Peyer's patch (tissue), 4 donors: ENCODE measurements at regions not wholly inside any gene's neighbourhood (a gene's known extent, or its start where the extent isn't known, plus 50 kb on each side); places are given as distances from the start of the nearest gene placed in this dataset.

Source experiments
- DNase-seq, 3 donors: peaks; one replicate each; pipeline ENCODE4 v3.0.0-alpha.2; 2017 to 2019
- H3K27ac ChIP-seq, 4 donors: fragments of 200-600 bp; sonication (generic); one replicate each; pipeline ENCODE4 v1.5.1; 2016 to 2019
- H3K27me3 ChIP-seq, 2 donors: fragments of 200-600 bp; sonication (generic); one replicate each; pipeline ENCODE4 v1.5.1; 2019
- H3K36me3 ChIP-seq, 3 donors: fragments of 200-600 bp; sonication (generic); one replicate each; pipeline ENCODE4 v1.5.1; 2016 to 2019
- H3K4me1 ChIP-seq, 4 donors: fragments of 200-600 bp; sonication (generic); one replicate each; pipeline ENCODE4 v1.5.1; 2016 to 2019
- H3K4me3 ChIP-seq, 4 donors: fragments of 200-600 bp; sonication (generic); 1 replicate in 3 of 4; 2 replicates in 1 of 4; pipeline ENCODE4 v1.5.1; 2016 to 2019; ENCODE audit warnings: mild to moderate bottlenecking in 1 of 4
- H3K9me3 ChIP-seq, 4 donors: fragments of 200-600 bp; sonication (generic); one replicate each; pipeline ENCODE4 v1.5.1; 2016 to 2019; ENCODE audit warnings: mild to moderate bottlenecking in 1 of 4
- CTCF ChIP-seq, 6 experiments: fragments of 450-650 bp in 4 of 6; fragments of 200-600 bp in 2 of 6; sonication (generic) in 1 of 6; IDR thresholded peaks; one replicate each; pipeline ENCODE4 v1.5.1; 2017 to 2019; ENCODE audit warnings: antibody characterized with exemption in 6 of 6, mild to moderate bottlenecking in 3 of 6, moderate library complexity in 1 of 6
- POLR2A ChIP-seq, 2 donors: fragments of 450-650 bp; IDR thresholded peaks; one replicate each; pipeline ENCODE4 v1.5.1; 2017; ENCODE audit warnings: antibody characterized with exemption in 2 of 2, mild to moderate bottlenecking in 2 of 2, moderate library complexity in 2 of 2

- Histone ChIP-seq H3K4me3 (no peak overlapping the region), H3K9me3 (no peaks in the 10 kb centered on the region), H3K27me3 (no peaks in the 10 kb centered on the region), H3K27ac (no peak overlapping the region), H3K4me1 (no peaks in the 10 kb centered on the region), H3K36me3 (no peaks in the 10 kb centered on the region)
- TF ChIP-seq POLR2A (IDR thresholded peaks at IDR 0.05) (no peak), CTCF (IDR thresholded peaks at IDR 0.05) (no peak)
- DNase-seq, result no peak
These were observed 200.5 kb upstream of the MCHR2 start for GRCh38 chr6:100194535-100194934.

- Histone ChIP-seq H3K9me3 (no peaks in the 10 kb centered on the region), H3K4me3 (no peak overlapping the region), H3K4me1 (no peaks in the 10 kb centered on the region), H3K36me3 (no peaks in the 10 kb centered on the region), H3K27me3 (no peaks in the 10 kb centered on the region), H3K27ac (no peak overlapping the region)
- DNase-seq, result no peak
- TF ChIP-seq POLR2A (IDR thresholded peaks at IDR 0.05) (no peak), CTCF (IDR thresholded peaks at IDR 0.05) (no peak)
These were observed 194.7 kb upstream of the MCHR2 start for GRCh38 chr6:100188754-100189153.

GRCh38 chr6:100186552-100186951, 192.5 kb upstream of the MCHR2 start:
- no peak for TF ChIP-seq CTCF (IDR thresholded peaks at IDR 0.05)
- TF ChIP-seq POLR2A (IDR thresholded peaks at IDR 0.05), result no peak
- H3K4me3 ChIP-seq, result no peak overlapping the region
- DNase-seq, result no peak
- H3K9me3 ChIP-seq, result no peaks in the 10 kb centered on the region
- no peaks in the 10 kb centered on the region for H3K27me3 ChIP-seq
- no peaks in the 10 kb centered on the region for H3K36me3 ChIP-seq
- H3K27ac ChIP-seq, result no peak overlapping the region
- no peaks in the 10 kb centered on the region for H3K4me1 ChIP-seq

GRCh38 chr6:100185615-100186014, 191.6 kb upstream of the MCHR2 start:
- no peak overlapping the region for H3K27ac ChIP-seq
- H3K36me3 ChIP-seq, result no peaks in the 10 kb centered on the region
- H3K27me3 ChIP-seq, result no peaks in the 10 kb centered on the region
- no peaks in the 10 kb centered on the region for H3K4me1 ChIP-seq
- no peak overlapping the region for H3K4me3 ChIP-seq
- TF ChIP-seq CTCF (IDR thresholded peaks at IDR 0.05) (no peak), POLR2A (IDR thresholded peaks at IDR 0.05) (no peak)
- no peak for DNase-seq
- H3K9me3 ChIP-seq, result no peaks in the 10 kb centered on the region

GRCh38 chr6:100184473-100184872, 190.4 kb upstream of the MCHR2 start:
- TF ChIP-seq CTCF (IDR thresholded peaks at IDR 0.05), result no peak
- no peak for TF ChIP-seq POLR2A (IDR thresholded peaks at IDR 0.05)

GRCh38 chr6:100182313-100182712, 188.3 kb upstream of the MCHR2 start:
- no peaks in the 10 kb centered on the region for H3K4me1 ChIP-seq
- DNase-seq, result no peak

More at GRCh38 chr6:100184473-100184872, 190.4 kb upstream of the MCHR2 start:
- Histone ChIP-seq H3K27me3 (no peaks in the 10 kb centered on the region), H3K27ac (no peak overlapping the region), H3K4me1 (no peaks in the 10 kb centered on the region), H3K36me3 (no peaks in the 10 kb centered on the region), H3K9me3 (no peaks in the 10 kb centered on the region), H3K4me3 (no peak overlapping the region)
- no peak for DNase-seq

More at GRCh38 chr6:100182313-100182712, 188.3 kb upstream of the MCHR2 start:
- H3K27me3 ChIP-seq, result no peaks in the 10 kb centered on the region
- no peaks in the 10 kb centered on the region for H3K36me3 ChIP-seq
- H3K27ac ChIP-seq, result no peak overlapping the region
- TF ChIP-seq POLR2A (IDR thresholded peaks at IDR 0.05), result no peak
- no peak for TF ChIP-seq CTCF (IDR thresholded peaks at IDR 0.05)
- no peak overlapping the region for H3K4me3 ChIP-seq
- no peaks in the 10 kb centered on the region for H3K9me3 ChIP-seq
